OCI-LY7 (cell line): ENCODE measurements at regions not wholly inside any gene's neighbourhood (a gene's known extent, or its start where the extent isn't known, plus 50 kb on each side); places are given as distances from the start of the nearest gene placed in this dataset.

Source experiments
- BruUV-seq: library from RNA; stranded (reverse); fragments of 400-500 nt; replicated peaks from 2 replicates; lab custom pipeline; 2021; lab: Mats Ljungman, UMichigan
- CTCF ChIA-PET: fragments of 300-600 bp; sonication (Branson Sonifier 250); formaldehyde crosslinking; loops from one replicate; lab custom pipeline; 2022; ENCODE audit warnings: antibody characterized with exemption; ENCODE audit not compliant: unreplicated experiment; lab: Charles Lee
- POLR2A ChIA-PET: fragments of 300-600 bp; sonication (Branson Sonifier 250); formaldehyde crosslinking; loops from one replicate; lab custom pipeline; 2022; ENCODE audit warnings: antibody characterized with exemption; lab: Charles Lee
- DNase-seq: peaks from one replicate; pipeline ENCODE4 v3.0.0-alpha.2; 2015; ENCODE audit warnings: low spot score
- H2AFZ ChIP-seq: fragments of 200-600 bp; sonication (generic), shearing (Covaris generic); 2 replicates; pipeline ENCODE4 v1.6.1; 2014; ENCODE audit warnings: mild to moderate bottlenecking, antibody characterized with exemption, low read length, moderate library complexity
- H3K27ac ChIP-seq: fragments of 200-600 bp; sonication (generic); 2 replicates; pipeline ENCODE4 v1.5.1; 2014; ENCODE audit warnings: mixed run types, low read depth, mild to moderate bottlenecking, moderate library complexity, low read length, inconsistent platforms; ENCODE audit not compliant: poor library complexity, severe bottlenecking
- H3K36me3 ChIP-seq: fragments of 200-600 bp; sonication (generic); 2 replicates; pipeline ENCODE4 v1.6.1; 2014; ENCODE audit warnings: mild to moderate bottlenecking, antibody characterized with exemption, low read length, moderate library complexity, mixed read lengths; ENCODE audit not compliant: insufficient read depth
- H3K4me1 ChIP-seq: fragments of 200-600 bp; sonication (generic); 2 replicates; pipeline ENCODE4 v1.5.1; 2014; ENCODE audit warnings: mild to moderate bottlenecking, low read length; ENCODE audit not compliant: insufficient read depth, poor library complexity, severe bottlenecking
- H3K4me2 ChIP-seq: fragments of 200-600 bp; sonication (generic); 2 replicates; pipeline ENCODE4 v1.6.1; 2014; ENCODE audit warnings: mild to moderate bottlenecking, low read length
- H3K4me3 ChIP-seq: fragments of 200-600 bp; sonication (generic); 2 replicates; pipeline ENCODE4 v1.5.1; 2014; ENCODE audit warnings: mild to moderate bottlenecking, low read depth, low read length; ENCODE audit not compliant: poor library complexity, severe bottlenecking
- H3K79me2 ChIP-seq: fragments of 200-600 bp; sonication (generic); 2 replicates; pipeline ENCODE4 v1.6.1; 2016; ENCODE audit warnings: low read depth, mild to moderate bottlenecking, low read length, moderate library complexity, mixed read lengths; ENCODE audit not compliant: insufficient read depth
- H3K9me2 ChIP-seq: fragments of 200-600 bp; sonication (generic); 2 replicates; pipeline ENCODE4 v1.6.1; 2016; ENCODE audit warnings: mild to moderate bottlenecking, low read length, mixed read lengths; ENCODE audit not compliant: insufficient read depth
- H3K9me3 ChIP-seq: fragments of 200-600 bp; sonication (generic); 2 replicates; pipeline ENCODE4 v1.6.1; 2014; ENCODE audit warnings: mild to moderate bottlenecking, mixed run types, low read length, mixed read lengths
- H4K20me1 ChIP-seq: fragments of 200-600 bp; sonication (generic); 2 replicates; pipeline ENCODE4 v1.6.1; 2014; ENCODE audit warnings: mild to moderate bottlenecking, antibody characterized with exemption, low read length, moderate library complexity, mixed read lengths; ENCODE audit not compliant: insufficient read depth
- CTCF ChIP-seq: fragments of 200-600 bp; sonication (generic); conservative IDR thresholded peaks from 2 replicates; pipeline ENCODE4 v1.5.1; 2014; ENCODE audit warnings: mild to moderate bottlenecking, antibody characterized with exemption, low read length, moderate library complexity, mixed read lengths
- EZH2phosphoT487 ChIP-seq: fragments of 200-600 bp; sonication (generic); IDR thresholded peaks from 2 replicates; pipeline ENCODE4 v1.6.1; 2018; ENCODE audit warnings: low read depth, borderline replicate concordance, mild to moderate bottlenecking, mixed run types, antibody characterized with exemption, low read length, moderate library complexity, mixed read lengths
- intact Hi-C: fragments of 100-400 bp; cut with micrococcal nuclease; formaldehyde crosslinking; loops from one replicate; pipeline ENCODE4 v1.10.0; 2022; ENCODE audit not compliant: unreplicated experiment

GRCh38 chrX:25383196-25383595, 367.4 kb upstream of the ARX start:
- Histone ChIP-seq H4K20me1 (no peaks in the 10 kb centered on the region), H3K9me3 (no peaks in the 10 kb centered on the region), H3K9me2 (no peaks in the 10 kb centered on the region), H3K4me1 (no peaks in the 10 kb centered on the region), H2AFZ (no peak overlapping the region), H3K27ac (no peak overlapping the region), H3K79me2 (no peaks in the 10 kb centered on the region), H3K4me3 (no peak overlapping the region), H3K4me2 (no peak overlapping the region), H3K36me3 (no peaks in the 10 kb centered on the region)
- no peak for TF ChIP-seq CTCF
- no peak for TF ChIP-seq EZH2phosphoT487
- ChIA-PET CTCF (no interaction called here), POLR2A (no interaction called here)
- no TSS peak for BruUV-seq
- intact Hi-C loops = no loop called here
- DNase-seq = no peak

- no peaks in the 10 kb centered on the region for H3K36me3 ChIP-seq
- H2AFZ ChIP-seq = no peak overlapping the region
- ChIA-PET CTCF (no interaction called here), POLR2A (interaction anchor here (0.9 kb wide), 1 partner anchor 536 kb away, joined by 3 read pairs; no protein-coding TSS in a partner anchor)
- H3K4me1 ChIP-seq = no peaks in the 10 kb centered on the region
- H3K4me2 ChIP-seq = no peak overlapping the region
- H3K9me3 ChIP-seq = no peaks in the 10 kb centered on the region
- H3K4me3 ChIP-seq = no peak overlapping the region
- TF ChIP-seq EZH2phosphoT487 (no peak), CTCF (no peak)
- no peaks in the 10 kb centered on the region for H3K79me2 ChIP-seq
- no peak overlapping the region for H3K27ac ChIP-seq
- DNase-seq = no peak
- H3K9me2 ChIP-seq = no peaks in the 10 kb centered on the region
- no TSS peak for BruUV-seq
- H4K20me1 ChIP-seq = no peaks in the 10 kb centered on the region
- intact Hi-C loops = no loop called here
Measured at GRCh38 chrX:25356456-25356855, 340.7 kb upstream of the ARX start.

- TF ChIP-seq EZH2phosphoT487 (no peak), CTCF (no peak)
Measured at GRCh38 chrX:25344161-25344936, 328.6 kb upstream of the ARX start.

More at GRCh38 chrX:25344161-25344936, 328.6 kb upstream of the ARX start:
- no peaks in the 10 kb centered on the region for H3K36me3 ChIP-seq
- no peaks in the 10 kb centered on the region for H3K9me3 ChIP-seq
- no peak overlapping the region for H3K4me2 ChIP-seq
- H3K4me1 ChIP-seq = no peaks in the 10 kb centered on the region
- no peaks in the 10 kb centered on the region for H4K20me1 ChIP-seq
- POLR2A ChIA-PET = interaction anchor here (0.8 kb wide), 1 partner anchor 99 kb away, joined by 3 read pairs; no protein-coding TSS in a partner anchor
- DNase-seq = no peak
- CTCF ChIA-PET = no interaction called here
- intact Hi-C loops = no loop called here
- H3K4me3 ChIP-seq = no peak overlapping the region
- no peaks in the 10 kb centered on the region for H3K79me2 ChIP-seq
- no peak overlapping the region for H2AFZ ChIP-seq
- no peak overlapping the region for H3K27ac ChIP-seq
- H3K9me2 ChIP-seq = no peaks in the 10 kb centered on the region
- BruUV-seq = no TSS peak
